GM12878 (cell line): ENCODE measurements at regions not wholly inside any gene's neighbourhood (a gene's known extent, or its start where the extent isn't known, plus 50 kb on each side); places are given as distances from the start of the nearest gene placed in this dataset.

Source experiments
- ATAC-seq: fragments of 200-7000 bp; cut with Tn5 transposase; 3 replicates; pipeline ENCODE4 v1.9.1; 2020; ENCODE audit warnings: mild to moderate bottlenecking, moderate library complexity
- BruUV-seq: library from RNA; stranded (reverse); fragments of 400-500 nt; replicated peaks from 2 replicates; lab custom pipeline; 2021; lab: Mats Ljungman, UMichigan
- CTCF ChIA-PET: fragments of 300-600 bp; sonication (Branson Sonifier 250); formaldehyde crosslinking; extraction: SDS; loops from one replicate; lab custom pipeline; 2021; ENCODE audit warnings: inconsistent platforms; lab: Yijun Ruan, JAX
- POLR2A ChIA-PET: fragments of 350-600 bp; formaldehyde crosslinking; extraction: SDS; loops from one replicate; lab custom pipeline; 2021; ENCODE audit warnings: inconsistent platforms; lab: Charles Lee
- RAD21 ChIA-PET: fragments of 300-600 bp; sonication (Branson Sonifier 250); formaldehyde crosslinking; loops from one replicate; lab custom pipeline; 2023; ENCODE audit warnings: antibody characterized with exemption; ENCODE audit not compliant: unreplicated experiment; lab: Charles Lee
- SMC1A ChIA-PET: fragments of 300-600 bp; sonication (Branson Sonifier 250); formaldehyde crosslinking; loops from one replicate; lab custom pipeline; 2023; ENCODE audit not compliant: unreplicated experiment, uncharacterized antibody; lab: Charles Lee
- DNase-seq: peaks from one replicate; pipeline ENCODE4 v3.0.0-alpha.2; 2011; ENCODE audit warnings: low read depth, low spot score
- FAIRE-seq: peaks from 3 replicates; lab custom pipeline; 2011; peaks lifted over from hg19 to GRCh38; lab: Jason Lieb, UNC
- H2AFZ ChIP-seq: 2 replicates; pipeline ENCODE4 v1.6.0; 2011; ENCODE audit warnings: low read depth, low read length, control low read depth; ENCODE audit not compliant: control insufficient read depth
- H3K27ac ChIP-seq: 2 replicates; pipeline ENCODE4 v1.5.1; 2011; ENCODE audit warnings: control low read depth; ENCODE audit not compliant: control insufficient read depth, insufficient read depth
- H3K27me3 ChIP-seq, 2 experiments: replicated peaks in 1 of 2; 2 replicates each; pipeline versions ENCODE4 v1.6.0 to v1.6.1; 2011; ENCODE audit warnings: low read length in 1 of 2; ENCODE audit not compliant: control insufficient read depth in 2 of 2, insufficient read depth in 2 of 2
- H3K36me3 ChIP-seq, 2 experiments: 2 replicates each; pipeline ENCODE4 v1.5.1; 2011; ENCODE audit warnings: low read length in 1 of 2; ENCODE audit not compliant: control insufficient read depth in 2 of 2, insufficient read depth in 2 of 2
- H3K4me1 ChIP-seq: 2 replicates; pipeline ENCODE4 v1.6.1; 2011; ENCODE audit warnings: mild to moderate bottlenecking, low read length, moderate library complexity, mixed read lengths; ENCODE audit not compliant: control insufficient read depth, insufficient read depth
- H3K4me2 ChIP-seq: 2 replicates; pipeline ENCODE4 v1.6.0; 2011; ENCODE audit warnings: control low read depth; ENCODE audit not compliant: control insufficient read depth, insufficient read depth
- H3K4me3 ChIP-seq: fragments of 200-600 bp; sonication (generic); 2 replicates; pipeline ENCODE4 v1.5.1; 2016
- H3K79me2 ChIP-seq: 2 replicates; pipeline ENCODE4 v1.6.0; 2011; ENCODE audit warnings: low read length; ENCODE audit not compliant: control insufficient read depth, insufficient read depth
- H3K9ac ChIP-seq: 2 replicates; pipeline ENCODE4 v1.8.0; 2011; ENCODE audit warnings: low read length, control low read depth, mixed read lengths; ENCODE audit not compliant: control insufficient read depth, insufficient read depth
- H3K9me3 ChIP-seq: replicated peaks from 3 replicates; pipeline ENCODE4 v1.5.1; 2011; ENCODE audit warnings: mild to moderate bottlenecking, low read length; ENCODE audit not compliant: control insufficient read depth, insufficient read depth
- H4K20me1 ChIP-seq: 2 replicates; pipeline ENCODE4 v1.6.0; 2011; ENCODE audit not compliant: control insufficient read depth, insufficient read depth
- CBFB ChIP-seq: IDR thresholded peaks from 2 replicates; pipeline ENCODE4 v1.6.1; 2016; ENCODE audit warnings: antibody characterized with exemption, low read depth
- CBX5 ChIP-seq: sonication (generic); IDR thresholded peaks from 2 replicates; pipeline ENCODE4 v1.6.1; 2016; ENCODE audit warnings: low read depth, moderate library complexity, mild to moderate bottlenecking, inconsistent platforms
- HDAC6 ChIP-seq: fragments of 200-600 bp; sonication (generic); IDR thresholded peaks from one replicate; pipeline ENCODE4 v1.8.0; 2017; ENCODE audit warnings: antibody characterized with exemption; ENCODE audit not compliant: unreplicated experiment
- IRF5 ChIP-seq: fragments of 450-650 bp; IDR thresholded peaks from 2 replicates; pipeline ENCODE4 v1.6.1; 2017; ENCODE audit warnings: borderline replicate concordance
- KAT2A ChIP-seq: conservative IDR thresholded peaks from 2 replicates; pipeline ENCODE4 v1.6.1; 2011; ENCODE audit warnings: low read depth, low read length; ENCODE audit not compliant: control insufficient read depth
- NBN ChIP-seq: fragments of 450-650 bp; IDR thresholded peaks from 2 replicates; pipeline ENCODE4 v1.6.1; 2016
- NR2C1 ChIP-seq: fragments of 450-650 bp; IDR thresholded peaks from 2 replicates; pipeline ENCODE4 v1.6.1; 2017; ENCODE audit warnings: antibody characterized with exemption, mild to moderate bottlenecking, moderate library complexity
- PKNOX1 ChIP-seq: fragments of 450-650 bp; IDR thresholded peaks from 2 replicates; pipeline ENCODE4 v1.6.1; 2016; ENCODE audit warnings: mild to moderate bottlenecking
- WGBS: methylation state at CpG from one replicate; pipeline ENCODE4 v1.1.6; 2016; ENCODE audit warnings: low lambda C conversion rate; ENCODE audit not compliant: insufficient replicate concordance, insufficient coverage; ENCODE audit errors: missing lambda C conversion rate; 5-methylcytosine and 5-hydroxymethylcytosine counted together
- in situ Hi-C: fragments of 300-500 bp; cut with MboI; formaldehyde crosslinking; loops from 9 replicates; pipeline ENCODE4 v1.14.3; 2018; ENCODE audit warnings: mixed read lengths
- intact Hi-C: fragments of 100-400 bp; cut with micrococcal nuclease; formaldehyde crosslinking; loops from one replicate; pipeline ENCODE4 v1.14.2; 2022; ENCODE audit not compliant: unreplicated experiment

GRCh38 chr13:105997581-105998550, 537.6 kb downstream of the EFNB2 start:
- no peak for FAIRE-seq
- no peak for TF ChIP-seq NR2C1
- TF ChIP-seq HDAC6, result no peak
- TF ChIP-seq IRF5, result no peak
- no peak for TF ChIP-seq NBN
- no peak for TF ChIP-seq PKNOX1
- TF ChIP-seq KAT2A, result no peak
- TF ChIP-seq CBFB, result no peak
- TF ChIP-seq CBX5, result no peak
- intact Hi-C loops, result no loop called here
- POLR2A ChIA-PET, result no interaction called here
- Histone ChIP-seq H3K4me3 (no peak overlapping the region), H3K27me3 (no peaks in the 10 kb centered on the region), H3K79me2 (no peaks in the 10 kb centered on the region), H3K4me1 (no peaks in the 10 kb centered on the region), H4K20me1 (no peaks in the 10 kb centered on the region), H3K9me3 (no peaks in the 10 kb centered on the region), H2AFZ (no peak overlapping the region), H3K27ac (no peak overlapping the region), H3K36me3 (no peaks in the 10 kb centered on the region), H3K4me2 (no peak overlapping the region), H3K9ac (no peak overlapping the region)
- CTCF ChIA-PET, result no interaction called here
- no peak for DNase-seq
- in situ Hi-C loops, result no loop called here
- BruUV-seq, result no TSS peak
- SMC1A ChIA-PET, result interaction anchor here (1.6 kb wide), 1 partner anchor 13 kb away, joined by 5 read pairs; no protein-coding TSS in a partner anchor
- no peak for ATAC-seq
- RAD21 ChIA-PET, result no interaction called here
- 64% methylated on average over 29 of the region's 29 CpGs for WGBS
